Activated B cell treated with CpG ODN at 0.5 μM for 24 hours (primary cell): ENCODE measurements at regions not wholly inside any gene's neighbourhood (a gene's known extent, or its start where the extent isn't known, plus 50 kb on each side); places are given as distances from the start of the nearest gene placed in this dataset.

Experiments used
- ATAC-seq: fragments of 200-7000 bp; cut with Tn5 transposase; one replicate; pipeline ENCODE4 v1.10.0; 2021; ENCODE audit warnings: low read depth, mild to moderate bottlenecking, moderate library complexity
- CTCF ChIA-PET: fragments of 350-600 bp; sonication (Branson Sonifier 250); formaldehyde crosslinking; loops from one replicate; lab custom pipeline; 2021; ENCODE audit warnings: antibody characterized with exemption; lab: Charles Lee
- POLR2A ChIA-PET: fragments of 350-600 bp; sonication (Branson Sonifier 250); formaldehyde crosslinking; loops from one replicate; lab custom pipeline; 2021; ENCODE audit warnings: antibody characterized with exemption; lab: Charles Lee
- DNase-seq: peaks from one replicate; pipeline ENCODE4 v3.0.0; 2022
- H3K27ac Mint-ChIP-seq: one replicate; pipeline ENCODE4 v1.8.0; 2020; ENCODE audit warnings: mixed read lengths
- H3K27me3 Mint-ChIP-seq: one replicate; pipeline ENCODE4 v1.8.0; 2021; ENCODE audit warnings: mixed read lengths
- H3K36me3 Mint-ChIP-seq: one replicate; pipeline ENCODE4 v1.8.0; 2021; ENCODE audit warnings: low read depth, mixed read lengths
- H3K4me1 Mint-ChIP-seq: one replicate; pipeline ENCODE4 v1.8.0; 2021; ENCODE audit warnings: mixed read lengths
- H3K4me3 Mint-ChIP-seq: one replicate; pipeline ENCODE4 v1.8.0; 2020; ENCODE audit warnings: mild to moderate bottlenecking, mixed read lengths
- H3K9me3 Mint-ChIP-seq: one replicate; pipeline ENCODE4 v1.8.0; 2020; ENCODE audit warnings: mixed read lengths
- CTCF ChIP-seq: fragments of 200-600 bp; IDR thresholded peaks from one replicate; pipeline ENCODE4 v1.8.0; 2022; ENCODE audit warnings: antibody characterized with exemption, mild to moderate bottlenecking
- intact Hi-C: fragments of 100-400 bp; cut with micrococcal nuclease; formaldehyde crosslinking; loops from one replicate; pipeline ENCODE4 v1.15.1; 2024

- no peaks in the 10 kb centered on the region for H3K9me3 Mint-ChIP-seq
- no peak overlapping the region for H3K4me3 Mint-ChIP-seq
- H3K27ac Mint-ChIP-seq, result no peak overlapping the region
- peaks cover 16% of the 10 kb centered on the region for H3K4me1 Mint-ChIP-seq
- H3K36me3 Mint-ChIP-seq, result no peaks in the 10 kb centered on the region
- DNase-seq (no peak), ATAC-seq (no peak)
- no peaks in the 10 kb centered on the region for H3K27me3 Mint-ChIP-seq
- intact Hi-C loops, result no loop called here
- POLR2A ChIA-PET, result no interaction called here
- TF ChIP-seq CTCF, result no peak
- CTCF ChIA-PET, result no interaction called here
These were observed 344.8 kb downstream of the ZNF608 start for GRCh38 chr5:124401476-124402143.

- no peak overlapping the region for H3K27ac Mint-ChIP-seq
- POLR2A ChIA-PET, result no interaction called here
- DNase-seq (no peak), ATAC-seq (no peak)
- CTCF ChIA-PET, result no interaction called here
- no peaks in the 10 kb centered on the region for H3K9me3 Mint-ChIP-seq
- H3K4me3 Mint-ChIP-seq, result no peak overlapping the region
- peaks cover 9% of the 10 kb centered on the region for H3K4me1 Mint-ChIP-seq
- intact Hi-C loops, result no loop called here
- H3K27me3 Mint-ChIP-seq, result no peaks in the 10 kb centered on the region
- no peak for TF ChIP-seq CTCF
- no peaks in the 10 kb centered on the region for H3K36me3 Mint-ChIP-seq
These were observed 346.9 kb downstream of the ZNF608 start for GRCh38 chr5:124399426-124399961.

GRCh38 chr5:124398460-124398859 lies 348.0 kb downstream of the ZNF608 start:
- CTCF ChIA-PET, result no interaction called here
- Mint-ChIP-seq H3K9me3 (no peaks in the 10 kb centered on the region), H3K36me3 (no peaks in the 10 kb centered on the region), H3K27me3 (no peaks in the 10 kb centered on the region), H3K27ac (no peak overlapping the region), H3K4me3 (no peak overlapping the region), H3K4me1 (peaks cover 9% of the 10 kb centered on the region)
- intact Hi-C loops, result no loop called here
- no peak for TF ChIP-seq CTCF
- ATAC-seq (no peak), DNase-seq (no peak)
- POLR2A ChIA-PET, result no interaction called here

GRCh38 chr5:124397317-124397716 lies 349.1 kb downstream of the ZNF608 start:
- DNase-seq, result no peak
- Mint-ChIP-seq H3K4me3 (no peak overlapping the region), H3K9me3 (no peaks in the 10 kb centered on the region), H3K4me1 (peaks cover 9% of the 10 kb centered on the region), H3K36me3 (no peaks in the 10 kb centered on the region), H3K27me3 (no peaks in the 10 kb centered on the region), H3K27ac (no peak overlapping the region)
- ChIA-PET CTCF (no interaction called here), POLR2A (no interaction called here)
- intact Hi-C loops, result no loop called here
- no peak for ATAC-seq
- TF ChIP-seq CTCF, result no peak

- no peaks in the 10 kb centered on the region for H3K36me3 Mint-ChIP-seq
- ATAC-seq (no peak), DNase-seq (no peak)
- no peak overlapping the region for H3K27ac Mint-ChIP-seq
- TF ChIP-seq CTCF, result no peak
- no peaks in the 10 kb centered on the region for H3K27me3 Mint-ChIP-seq
- CTCF ChIA-PET, result no interaction called here
- peaks cover 1% of the 10 kb centered on the region for H3K9me3 Mint-ChIP-seq
- intact Hi-C loops, result no loop called here
- H3K4me1 Mint-ChIP-seq, result peaks cover 9% of the 10 kb centered on the region
- POLR2A ChIA-PET, result no interaction called here
- H3K4me3 Mint-ChIP-seq, result no peak overlapping the region
These were observed 350.5 kb downstream of the ZNF608 start for GRCh38 chr5:124395926-124396325.
